GM21528 (cell line): ENCODE measurements at regions not wholly inside any gene's neighbourhood (a gene's known extent, or its start where the extent isn't known, plus 50 kb on each side); places are given as distances from the start of the nearest gene placed in this dataset.

Source experiments
- ATAC-seq: cut with Tn5 transposase; IDR thresholded peaks from one replicate; pipeline ENCODE4 v1.9.1; 2021; ENCODE audit warnings: mild to moderate bottlenecking, moderate library complexity; ENCODE audit not compliant: unreplicated experiment, low FRiP score

- ATAC-seq: no peak
These were observed 353.9 kb downstream of the CYRIA start for GRCh38 chr2:16311521-16312440.

GRCh38 chr2:16308816-16309215 is 356.8 kb downstream of the CYRIA start:
- no peak for ATAC-seq

GRCh38 chr2:16304876-16305590 is 360.6 kb downstream of the CYRIA start:
- ATAC-seq: no peak

- no peak for ATAC-seq
These were observed 361.9 kb downstream of the CYRIA start for GRCh38 chr2:16303761-16304160.

- ATAC-seq: no peak
These were observed 362.4 kb downstream of the CYRIA start for GRCh38 chr2:16303273-16303577.

- no peak for ATAC-seq
These were observed 362.3 kb downstream of the MYCN start for GRCh38 chr2:16302431-16303272.

GRCh38 chr2:16301961-16302360 is 361.6 kb downstream of the MYCN start:
- no peak for ATAC-seq

GRCh38 chr2:16298866-16299265 is 358.5 kb downstream of the MYCN start:
- no peak for ATAC-seq

- ATAC-seq: no peak
These were observed 356.2 kb downstream of the MYCN start for GRCh38 chr2:16296331-16297250.

GRCh38 chr2:16296038-16296290 is 355.6 kb downstream of the MYCN start:
- no peak for ATAC-seq

GRCh38 chr2:16294791-16295190 is 354.4 kb downstream of the MYCN start:
- ATAC-seq: no peak

- ATAC-seq: no peak
These were observed 353.5 kb downstream of the MYCN start for GRCh38 chr2:16293871-16294270.

GRCh38 chr2:16293398-16293797 is 353.0 kb downstream of the MYCN start:
- ATAC-seq: no peak

GRCh38 chr2:16291731-16292550 is 351.6 kb downstream of the MYCN start:
- ATAC-seq: no peak

- ATAC-seq: no peak
These were observed 350.9 kb downstream of the MYCN start for GRCh38 chr2:16291226-16291625.

GRCh38 chr2:16290311-16291020 is 350.1 kb downstream of the MYCN start:
- ATAC-seq: no peak

- no peak for ATAC-seq
These were observed 348.2 kb downstream of the MYCN start for GRCh38 chr2:16288371-16289112.

- no peak for ATAC-seq
These were observed 347.5 kb downstream of the MYCN start for GRCh38 chr2:16287831-16288230.
